ENCODE measurements at regions not wholly inside any gene's neighbourhood (a gene's known extent, or its start where the extent isn't known, plus 50 kb on each side); places are given as distances from the start of the nearest gene placed in this dataset.
"Not testable (repeated sequence)": the region's sequence is repeated elsewhere in the genome, so short reads cannot be mapped to it uniquely, and the experiment has no call there.

DNA sequence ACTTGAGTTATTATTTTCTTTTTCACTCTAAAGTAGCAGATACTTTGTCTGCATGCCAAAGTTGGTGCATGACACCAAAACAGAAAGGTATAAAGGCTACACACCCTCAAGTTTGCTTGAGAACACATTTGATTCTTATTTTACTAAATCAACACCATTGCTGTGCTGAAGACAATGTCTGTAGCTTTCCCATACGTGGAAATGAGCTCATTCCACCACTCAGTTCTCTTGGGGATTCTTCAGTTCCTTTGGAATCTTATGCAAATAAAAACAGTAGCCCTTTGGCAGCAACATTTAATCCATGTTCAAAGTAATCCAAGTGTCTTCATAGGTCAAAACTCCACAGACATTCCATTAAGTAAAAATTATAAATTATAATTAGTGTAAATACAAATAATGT, 264.9 kb downstream of the TLE1 start:
- DNase-seq, result no peak

DNA sequence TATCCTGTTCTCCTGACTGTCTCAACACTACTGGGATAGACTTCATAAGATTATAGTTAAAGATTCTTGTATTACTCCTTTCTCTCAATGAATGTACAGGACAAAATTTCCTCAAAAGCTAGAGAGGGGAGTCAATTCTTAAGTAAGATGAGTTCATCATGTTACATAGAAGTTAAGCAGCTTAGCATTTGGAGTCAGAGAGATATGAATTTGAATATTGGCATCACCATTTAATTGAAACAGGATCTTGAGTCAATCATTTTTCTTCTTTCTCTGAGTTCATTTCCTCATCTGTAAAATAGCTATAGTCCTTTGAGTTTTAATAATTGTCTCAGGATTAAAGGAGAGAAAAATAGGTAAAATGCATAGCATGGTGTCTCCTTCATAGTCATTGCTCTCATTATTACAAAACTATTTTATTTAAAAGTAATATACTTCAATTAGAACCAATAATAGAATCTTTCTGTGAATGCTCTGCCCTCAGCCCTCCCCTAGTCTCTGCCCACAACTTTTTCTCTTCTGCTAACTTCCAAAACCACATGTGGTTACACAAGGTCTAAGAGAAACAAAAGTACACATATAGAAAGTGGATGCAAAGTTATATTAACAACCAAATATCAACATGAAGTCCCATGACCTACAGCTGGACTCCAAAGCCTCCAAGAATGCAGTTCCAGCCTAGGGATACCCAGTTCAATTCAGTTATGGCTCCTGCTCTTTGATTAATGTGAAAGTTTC, 265.6 kb downstream of the TLE1 start:
- no peak for DNase-seq

DNA sequence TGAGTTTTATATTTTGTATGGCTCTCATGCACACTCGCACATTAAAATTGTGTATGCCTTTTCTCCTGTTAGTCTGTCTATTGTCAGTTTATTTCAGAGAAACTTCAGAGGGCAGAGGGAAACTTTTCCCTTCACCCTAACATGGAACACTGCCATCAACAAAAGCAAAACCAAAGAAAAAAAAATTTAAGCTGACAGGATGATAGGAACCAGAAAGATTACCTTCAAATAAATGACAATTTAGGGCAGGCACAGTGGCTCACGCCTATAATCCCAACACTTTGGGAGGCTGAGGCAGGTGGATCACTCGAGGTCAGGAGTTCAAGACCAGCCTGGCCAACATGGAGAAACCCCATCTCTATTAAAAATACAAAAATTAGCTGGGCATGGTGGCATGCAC, 268.3 kb downstream of the TLE1 start:
- DNase-seq, result not testable (repeated sequence)

DNA sequence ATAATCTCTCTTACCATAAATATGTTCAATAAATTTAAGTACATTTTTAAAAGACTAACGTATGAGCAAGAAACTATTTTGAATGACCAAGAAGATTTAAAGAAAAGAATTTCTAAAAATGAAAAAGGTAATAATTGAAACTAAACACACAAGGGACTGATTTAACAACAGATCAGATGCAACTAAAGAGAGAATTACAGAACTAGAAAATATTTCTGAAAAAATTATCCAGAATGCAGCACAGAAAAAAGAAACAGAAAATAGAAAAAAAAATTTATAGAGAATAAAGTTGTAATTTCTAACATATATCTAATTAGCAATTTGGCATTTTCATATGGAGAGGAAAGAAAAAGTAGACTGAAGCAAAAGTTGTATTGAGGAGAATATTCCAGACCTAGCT, 269.3 kb downstream of the TLE1 start:
- DNase-seq, result no peak

DNA sequence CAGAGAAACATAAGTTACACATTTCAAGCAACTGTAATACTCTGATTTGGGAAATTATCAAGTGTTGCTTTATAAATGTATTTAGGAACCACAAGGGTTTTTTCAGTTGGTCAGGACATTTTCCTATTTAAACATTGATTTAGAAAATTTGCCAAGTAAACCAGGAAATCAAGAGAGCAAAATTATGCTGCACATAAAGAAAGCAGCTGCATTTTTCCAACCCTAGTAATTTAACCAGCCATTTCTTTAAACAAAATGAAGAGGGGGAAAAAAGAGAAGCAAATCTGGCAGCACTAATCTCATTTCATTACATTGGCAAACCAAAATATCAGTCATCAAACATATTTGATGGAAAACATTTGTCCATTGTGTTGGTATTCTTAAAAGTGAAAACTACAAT, 271.4 kb downstream of the TLE1 start:
- DNase-seq, result no peak

DNA sequence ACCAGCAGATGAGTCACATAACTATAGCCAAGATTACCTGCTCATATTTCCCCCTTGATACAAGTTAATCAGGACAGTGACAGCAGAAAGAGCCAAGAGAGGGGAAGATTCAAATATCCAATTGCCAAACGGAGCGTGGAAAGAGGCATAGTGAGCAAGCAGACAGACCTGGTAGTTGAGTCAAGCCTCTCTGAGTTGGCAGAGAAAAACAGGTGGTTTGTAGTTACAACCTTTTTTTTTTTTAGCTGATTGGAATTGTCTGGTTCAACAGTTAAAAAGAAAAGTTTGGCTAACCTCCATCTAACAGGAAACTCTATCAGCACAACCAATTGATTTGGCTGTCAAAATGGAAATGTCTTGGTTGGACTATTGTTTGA, 272.1 kb downstream of the TLE1 start:
- no peak for DNase-seq

DNA sequence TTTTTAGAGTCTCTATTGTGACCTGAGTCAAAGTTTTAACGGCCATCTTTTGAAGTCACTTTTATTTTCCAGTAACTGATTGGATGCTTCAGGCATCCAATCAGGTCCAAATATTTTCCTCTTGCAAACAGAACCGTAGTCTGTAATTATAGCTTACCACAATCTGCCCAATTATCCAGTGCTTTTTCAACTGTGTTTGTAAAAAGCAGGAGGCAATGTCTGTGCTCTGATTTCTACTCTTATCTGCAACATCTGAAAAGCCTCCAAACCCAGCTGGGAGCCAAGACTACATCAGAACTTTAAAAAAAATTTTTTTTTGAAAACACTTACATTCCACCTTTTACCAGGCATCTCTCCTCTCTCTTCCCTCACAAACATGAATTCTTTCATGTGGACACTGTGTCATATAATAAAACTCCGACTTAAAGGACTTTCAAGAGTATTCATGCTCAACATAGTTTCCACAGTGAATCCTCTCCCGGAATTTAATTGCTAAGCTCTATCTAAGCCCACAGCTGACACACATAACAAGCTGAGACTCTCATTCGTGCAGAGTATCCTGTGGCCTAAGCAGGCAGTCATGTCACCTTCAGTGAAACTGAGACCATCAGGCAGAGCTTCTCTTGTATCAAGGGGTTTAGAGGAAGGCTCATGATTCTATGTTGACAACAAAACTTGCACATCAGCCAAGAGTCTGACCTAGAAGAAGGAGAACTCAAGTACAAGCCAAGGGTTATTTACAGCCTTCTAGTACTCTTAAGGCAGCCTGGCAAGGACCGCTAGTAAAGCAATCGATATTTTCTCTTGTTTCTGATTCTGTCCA, 272.7 kb downstream of the TLE1 start:
- no peak for DNase-seq

DNA sequence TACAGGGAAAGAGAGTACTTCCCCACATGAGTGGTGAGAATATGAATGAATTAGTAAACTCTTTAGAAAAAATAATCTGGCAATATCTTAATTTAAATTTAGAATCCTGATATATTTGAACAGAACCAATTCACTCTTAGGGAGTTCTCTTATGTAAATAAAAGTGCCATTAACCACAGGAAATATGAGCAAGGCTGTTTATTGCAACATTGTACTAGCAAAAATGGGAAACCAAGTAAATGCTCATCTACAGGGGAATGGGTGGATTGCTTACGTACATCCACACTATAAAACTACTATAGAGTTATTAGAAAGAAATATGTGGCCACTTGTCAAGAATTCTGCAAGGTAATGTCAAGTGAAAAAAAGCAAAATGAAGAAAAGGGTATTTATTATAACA, 274.5 kb downstream of the TLE1 start:
- no peak for DNase-seq

DNA sequence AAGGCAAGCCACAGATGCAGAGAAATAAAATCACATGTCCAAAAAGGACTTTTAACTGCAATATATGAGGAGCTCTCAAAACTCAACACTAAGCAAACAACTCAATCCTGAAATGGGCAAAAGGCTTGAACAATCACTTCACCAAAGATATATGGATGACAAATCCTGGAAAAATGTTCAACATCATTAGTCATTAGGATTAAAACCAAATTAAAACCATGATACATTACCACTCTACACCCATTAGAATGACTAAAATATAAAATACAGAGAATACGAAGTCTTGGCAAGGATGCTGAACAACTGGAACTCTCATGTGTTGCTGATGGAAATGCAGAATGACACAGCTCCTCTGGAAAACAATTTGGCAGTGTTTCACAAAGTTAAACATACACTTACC, 277.4 kb downstream of the TLE1 start:
- no peak for DNase-seq

DNA sequence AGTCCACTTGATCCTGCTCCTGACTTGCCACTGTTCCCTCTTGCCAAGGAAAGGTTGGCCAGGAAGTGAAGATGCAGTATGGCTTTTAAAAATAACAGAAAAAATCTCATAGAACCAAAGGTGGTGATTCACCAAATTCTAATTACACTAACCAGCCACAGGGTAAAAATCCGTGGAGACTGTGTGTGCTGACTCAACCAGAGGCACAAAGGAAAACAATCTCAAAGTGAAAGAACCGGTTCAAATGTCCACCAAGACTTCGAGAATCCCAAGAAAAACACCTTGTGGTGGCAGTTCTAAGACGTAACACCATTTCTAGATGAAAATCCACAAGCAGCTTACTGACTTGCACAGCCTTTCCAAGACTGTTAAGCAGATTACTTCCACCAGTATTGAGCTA, 279.1 kb downstream of the TLE1 start:
- no peak for DNase-seq

DNA sequence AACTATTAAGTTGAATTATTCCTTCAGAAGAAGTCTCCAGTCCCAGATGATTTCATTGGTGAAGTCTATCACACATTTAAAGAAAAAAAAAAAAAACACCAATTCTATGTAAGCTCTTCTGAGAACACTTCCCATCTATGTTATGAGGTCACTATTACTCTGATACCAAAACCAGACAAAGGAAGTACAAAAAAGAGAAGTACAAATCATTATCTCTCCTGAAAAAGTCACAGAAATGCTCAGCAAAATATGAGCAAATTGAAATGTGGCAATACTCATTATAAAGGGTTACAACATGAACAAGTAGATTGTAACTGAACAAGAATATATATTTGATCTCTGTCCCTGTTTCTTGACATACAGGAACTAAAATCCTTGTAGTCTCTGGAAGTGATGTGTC, 280.4 kb downstream of the TLE1 start:
- DNase-seq, result no peak

DNA sequence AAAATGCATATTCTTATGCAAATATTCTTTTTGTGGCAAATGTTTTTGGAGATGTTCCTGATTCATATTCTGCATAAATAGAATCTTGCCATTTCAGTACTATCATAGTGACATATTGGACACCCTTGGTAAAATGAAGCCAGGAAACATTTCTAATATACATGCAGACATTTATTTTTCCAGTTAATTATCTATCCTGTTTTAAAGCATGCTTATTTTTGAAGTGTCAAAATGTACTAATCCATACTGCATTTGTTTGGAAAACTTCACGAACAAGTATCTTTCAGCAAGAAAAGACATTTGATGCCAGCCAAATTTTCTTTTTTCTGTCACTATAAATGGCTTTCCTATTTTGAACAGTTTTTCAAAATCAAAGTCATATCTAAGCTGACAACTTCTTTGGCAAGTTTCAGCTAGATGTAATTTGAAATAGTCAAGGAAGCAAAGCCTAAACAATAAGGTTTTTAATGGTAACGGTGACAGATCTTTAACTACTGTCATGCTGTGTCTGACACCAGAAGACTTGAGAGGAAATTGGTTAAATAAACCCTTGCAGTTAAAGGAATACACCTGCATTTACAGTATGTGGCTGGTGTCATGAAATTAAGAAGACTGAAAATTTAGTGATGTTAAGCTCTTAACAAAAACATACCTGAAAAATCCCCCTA, 284.3 kb downstream of the TLE1 start:
- DNase-seq, result no peak

DNA sequence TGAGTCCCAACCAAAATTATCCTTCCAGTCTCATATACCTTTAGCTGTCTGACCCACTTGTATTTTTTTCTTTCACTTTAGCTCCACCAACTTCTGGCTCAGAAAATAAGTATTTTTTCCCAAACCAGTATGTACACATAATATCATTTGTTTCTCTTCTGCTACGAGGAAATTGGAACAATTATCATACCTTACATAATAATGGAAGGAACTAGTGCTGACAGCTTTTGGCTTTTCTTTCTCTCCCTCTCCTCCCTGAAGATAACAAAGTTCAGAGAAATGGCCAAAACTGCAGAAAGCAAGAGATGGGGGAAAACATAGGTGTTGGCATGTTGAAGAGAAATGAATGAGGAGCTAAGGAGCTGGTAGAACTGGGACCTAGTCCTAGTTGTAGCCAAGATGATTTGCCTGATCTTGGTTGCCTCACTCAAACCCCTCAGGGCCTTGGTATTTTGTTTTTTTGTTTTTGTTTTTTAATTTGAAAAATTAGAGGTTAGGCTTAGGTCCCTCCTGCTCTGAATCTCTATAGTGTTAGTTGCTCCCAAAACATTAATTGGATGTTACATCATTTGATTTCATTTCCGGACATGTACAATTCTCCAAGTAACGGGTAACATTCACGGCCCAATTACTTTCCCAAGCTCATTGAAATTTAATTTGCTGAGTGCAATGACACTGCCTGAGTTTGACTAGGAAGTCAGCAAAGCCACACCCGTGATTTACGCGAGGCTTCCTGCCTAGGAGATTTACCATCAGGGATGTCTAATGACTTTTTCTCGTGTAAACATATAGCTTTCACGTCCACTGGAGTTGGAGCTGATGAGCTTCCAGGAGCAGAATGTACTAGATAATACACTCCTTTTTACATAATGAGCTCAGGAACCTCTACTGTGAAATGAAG, 291.6 kb downstream of the TLE1 start:
- no peak for DNase-seq

DNA sequence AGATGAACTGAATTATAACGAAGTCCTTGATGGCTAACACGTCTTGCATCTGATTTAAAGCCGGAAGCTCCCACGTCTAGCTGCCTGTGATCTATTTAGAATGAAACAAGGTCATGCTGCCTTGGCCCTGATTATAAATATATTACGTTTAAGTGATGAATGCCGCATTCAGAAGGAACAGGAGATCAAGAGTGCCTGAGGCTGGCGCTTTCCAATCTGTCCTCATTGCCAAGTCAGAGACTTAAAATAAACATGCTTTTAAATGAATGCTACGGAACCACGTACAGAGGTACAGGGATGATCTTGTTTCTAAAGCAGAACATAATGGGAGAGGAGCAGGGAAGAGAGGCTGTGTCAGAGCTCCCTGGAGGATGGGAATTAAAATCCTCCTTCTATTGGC, 292.8 kb downstream of the TLE1 start:
- no peak for DNase-seq

DNA sequence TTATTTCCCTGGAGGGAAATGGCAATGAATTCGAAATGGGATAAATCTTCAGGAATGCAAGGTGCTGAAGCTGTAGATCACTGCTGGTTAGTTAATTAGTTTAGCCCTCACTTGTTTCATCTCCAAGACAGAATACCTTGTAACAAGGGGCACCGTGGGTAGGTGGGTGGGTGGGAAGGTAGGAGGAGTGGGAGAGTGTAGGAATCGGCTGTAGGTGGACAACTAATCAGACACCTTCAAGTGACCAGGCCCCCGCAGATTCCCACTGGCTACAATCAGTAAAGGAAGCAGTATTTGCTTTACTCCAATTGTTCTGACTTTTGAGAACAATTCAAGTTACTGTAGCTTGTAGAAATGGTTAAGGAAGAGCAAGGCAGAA, 293.7 kb downstream of the TLE1 start:
- no peak for DNase-seq

DNA sequence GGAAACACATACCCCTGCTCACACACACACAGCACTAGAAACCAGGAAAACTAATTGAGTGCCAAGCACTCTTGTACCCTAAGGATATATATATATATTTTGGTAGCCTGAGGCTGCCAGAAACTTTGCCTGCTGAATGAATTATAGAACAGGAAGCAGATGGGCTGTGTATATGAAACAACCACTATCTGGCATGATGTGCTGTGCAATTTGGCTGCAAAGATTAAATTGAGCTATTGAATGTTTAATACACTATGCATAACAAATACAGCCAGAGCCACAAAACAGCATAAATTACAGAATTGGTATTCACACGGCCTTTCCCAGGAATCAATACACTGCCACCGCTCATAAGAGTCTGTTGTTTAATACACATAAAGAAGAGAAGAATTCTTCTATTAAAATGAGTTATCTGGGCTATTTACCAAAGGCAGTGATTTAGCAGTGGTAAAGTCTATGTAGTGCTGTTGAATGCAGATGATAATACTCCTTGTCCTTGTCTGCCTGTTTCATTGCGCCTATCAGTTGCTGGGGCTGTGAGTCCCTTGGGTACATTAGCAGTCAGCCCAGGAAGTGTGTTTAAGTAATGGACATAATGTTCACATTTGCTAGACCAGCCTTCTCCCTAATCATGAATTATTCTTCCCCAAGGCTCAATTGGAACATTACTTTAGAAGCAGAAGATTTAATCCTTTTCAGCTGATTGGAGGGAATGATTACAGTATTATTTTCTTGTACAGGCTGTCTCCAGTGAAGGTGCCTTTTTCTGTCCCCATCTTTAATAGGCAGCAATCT, 294.3 kb downstream of the TLE1 start:
- no peak for DNase-seq

DNA sequence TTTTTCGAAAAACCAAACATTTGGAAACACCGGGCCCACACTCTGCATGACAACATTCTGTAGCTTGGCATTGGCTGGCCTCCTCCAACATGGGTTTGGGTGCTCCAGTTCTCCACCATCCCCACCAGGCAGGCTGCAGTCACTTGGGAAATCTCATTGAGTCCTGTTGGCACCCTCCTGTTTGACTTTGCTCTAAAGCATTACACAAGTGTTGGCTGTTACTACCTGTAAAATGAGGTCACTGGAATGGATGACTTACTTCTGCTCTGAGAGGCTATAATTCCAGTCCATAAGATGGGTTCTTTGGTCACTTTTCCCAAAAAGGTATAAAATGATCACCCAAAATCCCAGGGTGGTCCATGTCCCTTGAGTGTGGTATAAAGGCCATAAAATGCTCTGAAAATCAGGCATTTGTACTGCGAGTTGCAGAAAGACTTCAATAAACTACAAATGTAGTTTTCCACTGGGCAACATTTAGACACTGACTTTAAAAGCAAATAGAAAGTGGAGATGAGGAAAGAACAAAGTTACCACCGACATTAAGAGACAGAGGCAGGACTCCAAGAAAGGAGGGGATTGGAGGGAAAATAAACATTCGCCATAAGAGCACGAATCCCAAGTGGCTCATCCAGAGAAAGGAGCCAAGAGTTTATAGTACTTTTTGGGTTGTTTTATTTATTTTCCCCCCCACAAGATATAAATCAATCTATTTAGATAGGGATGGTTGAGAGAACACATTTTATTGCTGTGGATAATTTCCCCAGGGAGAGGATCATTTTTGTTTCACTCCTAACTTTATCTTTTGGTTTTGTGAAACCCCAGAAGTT, 295.1 kb downstream of the TLE1 start:
- DNase-seq, result no peak

DNA sequence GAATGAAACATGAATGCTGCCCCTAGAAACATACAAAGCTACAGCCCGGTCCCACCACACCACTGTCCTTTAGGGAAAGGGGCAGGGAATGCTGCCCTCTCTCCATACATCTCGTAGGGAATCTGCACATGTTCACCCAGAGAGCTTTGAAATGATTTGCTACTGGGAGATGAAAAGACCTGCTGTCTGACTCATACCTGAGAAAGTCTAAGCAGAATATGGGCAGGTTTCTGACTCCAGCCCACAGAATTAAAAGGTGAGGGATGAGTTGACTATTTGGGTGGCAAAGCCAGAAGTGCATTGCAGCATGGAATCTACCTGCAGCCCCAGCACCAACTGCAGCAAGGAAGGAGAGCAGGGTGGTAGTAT, 297.9 kb downstream of the TLE1 start:
- DNase-seq, result no peak

DNA sequence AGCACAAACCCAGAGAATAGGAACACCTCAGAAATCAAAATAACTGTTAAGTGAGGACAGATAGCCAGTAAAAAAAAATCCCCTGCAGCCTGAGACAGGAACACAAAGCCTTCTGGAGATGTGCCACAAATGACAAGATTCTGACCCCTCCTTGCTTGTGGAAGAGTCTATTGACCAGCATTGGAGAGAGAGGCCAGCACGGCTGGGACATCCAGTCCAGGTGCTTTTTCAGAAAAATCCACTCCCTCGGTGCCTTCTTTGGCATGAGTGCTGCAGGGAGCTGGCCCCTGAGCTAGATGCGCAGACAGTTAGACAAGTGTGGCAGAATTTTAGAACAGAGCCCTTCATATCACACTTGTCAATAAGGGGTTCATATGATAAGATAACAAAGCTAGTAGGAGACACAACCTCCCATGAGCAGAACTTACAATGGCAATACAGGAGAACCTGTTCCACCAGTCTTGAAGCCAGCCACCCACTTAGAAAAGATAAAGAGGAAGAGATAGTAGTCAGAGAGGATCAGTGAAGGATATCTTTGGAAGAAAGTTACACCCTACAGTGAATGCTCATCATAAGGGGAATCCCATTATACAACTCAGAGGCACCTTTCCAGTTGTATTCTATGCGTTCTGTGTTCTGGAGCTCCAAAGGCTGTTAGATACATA, 298.4 kb downstream of the TLE1 start:
- no peak for DNase-seq

DNA sequence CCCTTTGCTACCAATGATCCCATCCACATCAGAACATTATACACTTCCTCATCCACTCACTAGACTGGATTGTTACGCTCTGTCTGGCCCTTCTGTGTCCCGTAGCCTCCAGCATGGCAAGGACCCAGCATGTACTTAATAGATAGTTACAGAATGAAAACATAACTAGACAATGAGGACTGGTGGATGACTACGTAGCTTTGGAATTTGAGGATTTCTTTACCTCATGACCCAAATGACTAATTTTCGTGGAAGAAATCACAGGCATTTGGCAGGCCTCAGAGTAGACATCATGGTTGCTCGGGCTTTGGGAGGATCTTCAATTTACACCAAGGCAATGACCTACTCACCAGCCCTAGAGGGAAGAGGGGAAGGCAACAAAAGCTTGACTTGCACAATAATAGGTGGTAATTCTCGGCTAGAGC, 299.8 kb downstream of the TLE1 start:
- no peak for DNase-seq

DNA sequence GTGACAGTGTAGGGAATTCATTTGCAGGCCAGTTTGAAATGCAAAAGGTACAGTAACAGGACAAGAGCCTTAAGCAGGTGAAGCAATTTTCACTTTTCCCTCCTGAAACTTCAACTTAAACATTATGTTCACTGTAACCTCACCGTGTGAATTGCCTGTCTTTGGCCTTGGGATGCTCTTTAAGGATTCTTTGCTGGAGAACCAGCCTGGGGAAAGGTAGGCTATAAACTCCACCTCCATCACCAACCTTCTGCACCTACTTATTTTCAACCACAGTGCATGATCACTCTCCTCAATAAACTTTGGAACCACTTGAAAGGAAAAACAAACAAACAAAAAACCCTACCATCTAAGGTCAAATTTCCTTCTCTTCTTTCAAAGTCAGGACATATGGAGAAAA, 300.5 kb downstream of the TLE1 start:
- no peak for DNase-seq
